Omental fat pad (tissue), 3 donors: ENCODE measurements at regions not wholly inside any gene's neighbourhood (a gene's known extent, or its start where the extent isn't known, plus 50 kb on each side); places are given as distances from the start of the nearest gene placed in this dataset.

Source experiments
- ATAC-seq: fragments of 150-250 bp; one replicate; pipeline ENCODE4 v1.9.1; 2016; ENCODE audit warnings: mild to moderate bottlenecking, moderate library complexity; ENCODE audit not compliant: low FRiP score
- DNase-seq: peaks from one replicate; pipeline ENCODE4 v3.0.0-alpha.2; 2019; ENCODE audit warnings: low spot score
- TF ChIP-seq, protein P1 (sequence below), 3 donors: fragments of 450-650 bp; IDR thresholded peaks; one replicate each; pipeline ENCODE4 v1.5.1; 2016 to 2017; ENCODE audit warnings: antibody characterized with exemption in 3 of 3, mild to moderate bottlenecking in 3 of 3, moderate library complexity in 2 of 3

DNA sequence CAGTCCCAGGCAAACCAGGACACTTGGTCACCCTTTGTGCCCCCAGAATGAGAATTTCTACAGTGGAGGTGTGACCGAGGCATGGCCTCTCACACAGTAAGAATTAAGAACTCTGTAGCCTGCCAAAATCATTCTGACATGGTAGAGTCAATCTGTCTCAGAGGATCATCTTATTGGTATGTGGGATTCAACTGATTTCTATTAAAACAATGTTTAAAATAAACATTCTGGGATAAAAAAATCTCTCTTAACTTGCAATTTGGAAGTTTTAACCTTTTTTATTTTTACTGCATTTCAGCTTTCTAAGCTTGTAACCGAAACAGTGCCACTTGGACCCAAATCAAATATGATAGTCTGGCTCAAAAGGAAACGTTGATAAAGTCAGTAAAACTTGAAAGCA is 165.4 kb upstream of the LDB2 start:
- ATAC-seq, result peak; percentile 45
- TF ChIP-seq, protein P1, sequence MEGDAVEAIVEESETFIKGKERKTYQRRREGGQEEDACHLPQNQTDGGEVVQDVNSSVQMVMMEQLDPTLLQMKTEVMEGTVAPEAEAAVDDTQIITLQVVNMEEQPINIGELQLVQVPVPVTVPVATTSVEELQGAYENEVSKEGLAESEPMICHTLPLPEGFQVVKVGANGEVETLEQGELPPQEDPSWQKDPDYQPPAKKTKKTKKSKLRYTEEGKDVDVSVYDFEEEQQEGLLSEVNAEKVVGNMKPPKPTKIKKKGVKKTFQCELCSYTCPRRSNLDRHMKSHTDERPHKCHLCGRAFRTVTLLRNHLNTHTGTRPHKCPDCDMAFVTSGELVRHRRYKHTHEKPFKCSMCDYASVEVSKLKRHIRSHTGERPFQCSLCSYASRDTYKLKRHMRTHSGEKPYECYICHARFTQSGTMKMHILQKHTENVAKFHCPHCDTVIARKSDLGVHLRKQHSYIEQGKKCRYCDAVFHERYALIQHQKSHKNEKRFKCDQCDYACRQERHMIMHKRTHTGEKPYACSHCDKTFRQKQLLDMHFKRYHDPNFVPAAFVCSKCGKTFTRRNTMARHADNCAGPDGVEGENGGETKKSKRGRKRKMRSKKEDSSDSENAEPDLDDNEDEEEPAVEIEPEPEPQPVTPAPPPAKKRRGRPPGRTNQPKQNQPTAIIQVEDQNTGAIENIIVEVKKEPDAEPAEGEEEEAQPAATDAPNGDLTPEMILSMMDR (IDR thresholded peaks at IDR 0.05), result no peak
- DNase-seq, result no peak

DNA sequence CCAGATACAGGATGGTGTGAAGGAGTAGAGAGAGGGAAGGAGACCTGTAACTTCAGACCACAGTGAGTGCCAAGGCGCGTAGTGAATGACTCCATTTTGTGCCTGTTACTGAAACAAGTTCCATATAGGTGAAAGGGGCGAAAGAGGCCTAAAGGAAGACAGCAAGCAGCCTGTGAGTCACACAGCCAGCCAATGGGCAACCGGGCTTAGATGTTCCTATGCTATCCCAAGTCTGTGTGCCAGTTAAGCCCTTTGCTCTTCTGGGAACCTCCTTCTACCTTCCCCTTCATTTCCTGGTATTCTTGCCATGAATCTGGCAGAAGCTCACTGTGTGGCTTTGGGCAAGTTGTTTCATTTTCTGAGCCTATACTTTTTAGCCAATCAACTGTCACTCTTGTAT is 161.8 kb upstream of the LDB2 start:
- TF ChIP-seq, protein P1 (IDR thresholded peaks at IDR 0.05), result no peak
- ATAC-seq (no peak), DNase-seq (no peak)

GRCh38 chr4:17058916-17059741 is 160.7 kb upstream of the LDB2 start:
- ATAC-seq (peak; percentile 73), DNase-seq (no peak)
- TF ChIP-seq, protein P1 (IDR thresholded peaks at IDR 0.05), result no peak

GRCh38 chr4:17058536-17058915 is 160.1 kb upstream of the LDB2 start:
- ATAC-seq (no peak), DNase-seq (no peak)
- TF ChIP-seq, protein P1 (IDR thresholded peaks at IDR 0.05), result no peak

DNA sequence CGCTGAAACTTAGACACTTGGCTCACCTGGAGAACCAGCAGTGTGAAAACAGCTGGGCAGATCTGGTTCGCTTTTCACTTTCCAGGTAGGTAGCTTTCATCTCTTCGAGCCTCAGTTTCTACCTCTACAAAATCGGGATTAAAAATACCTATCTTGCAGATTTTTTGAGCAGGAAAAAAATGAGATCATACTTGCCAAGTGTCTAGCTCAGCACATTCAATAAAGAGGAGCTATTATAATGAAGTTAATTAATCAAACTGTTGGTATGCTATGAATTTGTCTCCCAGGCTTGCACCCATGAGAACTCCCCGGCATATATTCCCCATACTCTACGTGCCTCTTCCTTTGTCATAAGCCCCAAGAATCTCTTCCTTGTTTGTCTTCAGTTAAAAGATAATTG is 158.6 kb upstream of the LDB2 start:
- ATAC-seq (no peak), DNase-seq (no peak)
- TF ChIP-seq, protein P1 (IDR thresholded peaks at IDR 0.05), result no peak

DNA sequence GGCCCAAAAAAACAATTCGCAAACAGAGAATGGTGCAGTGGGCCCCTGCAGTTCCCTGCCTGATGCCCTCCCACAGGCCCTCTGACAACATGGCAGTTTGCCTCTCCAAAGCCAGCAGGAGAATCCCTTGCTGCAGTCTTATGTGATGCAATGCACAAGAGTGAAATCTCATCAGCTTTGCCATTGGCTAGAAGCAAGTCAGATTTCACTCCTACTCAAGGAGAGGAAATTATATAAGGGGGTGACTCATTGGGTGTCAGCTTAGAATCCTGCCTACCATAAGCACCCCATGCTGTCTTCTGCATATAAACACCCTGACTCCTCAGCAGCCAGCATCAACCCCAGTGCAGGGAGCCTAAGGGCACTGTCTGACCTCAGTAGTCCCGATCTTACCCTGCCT is 157.3 kb upstream of the LDB2 start:
- TF ChIP-seq, protein P1 (IDR thresholded peaks at IDR 0.05), result no peak
- DNase-seq, result no peak
- peak; percentile 68 for ATAC-seq

DNA sequence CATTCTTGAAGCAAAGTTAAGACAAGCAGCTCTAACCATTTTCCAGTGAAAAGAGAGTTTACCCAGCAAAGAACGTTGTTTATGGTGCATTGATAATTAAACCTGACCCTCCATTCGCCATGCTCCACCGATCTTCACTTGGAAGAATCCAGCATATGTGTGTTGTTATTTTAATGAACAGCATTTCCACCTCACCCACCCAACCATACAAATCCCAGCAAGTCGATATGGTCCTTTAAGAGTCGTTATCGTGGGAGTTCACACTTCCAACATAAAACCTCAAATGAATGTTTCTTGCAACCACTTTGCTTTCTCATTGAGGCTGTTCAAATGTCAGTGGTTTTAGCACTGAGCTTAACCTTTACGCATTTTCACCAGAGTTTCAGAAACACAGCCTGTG is 147.4 kb upstream of the LDB2 start:
- no peak for DNase-seq
- TF ChIP-seq, protein P1 (IDR thresholded peaks at IDR 0.05), result no peak
- no peak for ATAC-seq
